Small intestine (tissue), 7 donors: ENCODE measurements at regions not wholly inside any gene's neighbourhood (a gene's known extent, or its start where the extent isn't known, plus 50 kb on each side); places are given as distances from the start of the nearest gene placed in this dataset.
"Not testable (repeated sequence)": the region's sequence is repeated elsewhere in the genome, so short reads cannot be mapped to it uniquely, and the experiment has no call there.

ENCODE experiments used
- DNase-seq, 2 donors: peaks; one replicate each; pipeline versions ENCODE4 v3.0.0 to v3.0.0-alpha.2; 2013
- FAIRE-seq: peaks from 2 replicates; lab custom pipeline; 2012; peaks lifted over from hg19 to GRCh38; lab: Jason Lieb, UNC
- H3K27ac ChIP-seq, 3 donors: one replicate each; pipeline ENCODE4 v1.5.1; 2013; ENCODE audit warnings: low read length in 2 of 3, mild to moderate bottlenecking in 2 of 3, control low read depth in 1 of 3, inconsistent platforms in 1 of 3, low read depth in 1 of 3, moderate library complexity in 1 of 3
- H3K27me3 ChIP-seq, 3 donors: one replicate each; pipeline ENCODE4 v1.6.1; 2013; ENCODE audit warnings: low read length in 3 of 3, inconsistent platforms in 1 of 3; ENCODE audit not compliant: control insufficient read depth in 3 of 3, insufficient read depth in 3 of 3
- H3K36me3 ChIP-seq, 3 donors: one replicate each; pipeline ENCODE4 v1.6.1; 2013; ENCODE audit warnings: low read length in 3 of 3, inconsistent platforms in 1 of 3, low read depth in 1 of 3, mild to moderate bottlenecking in 1 of 3, moderate library complexity in 1 of 3; ENCODE audit not compliant: control insufficient read depth in 3 of 3, insufficient read depth in 2 of 3
- H3K4me1 ChIP-seq, 3 donors: one replicate each; pipeline ENCODE4 v1.6.1; 2013; ENCODE audit warnings: low read length in 2 of 3, inconsistent platforms in 1 of 3, low read depth in 1 of 3, mild to moderate bottlenecking in 1 of 3, moderate library complexity in 1 of 3; ENCODE audit not compliant: control insufficient read depth in 3 of 3, insufficient read depth in 2 of 3
- H3K4me3 ChIP-seq, 3 donors: one replicate each; pipeline ENCODE4 v1.5.1; 2013; ENCODE audit warnings: low read length in 3 of 3, control low read depth in 1 of 3, inconsistent platforms in 1 of 3, low read depth in 1 of 3, mild to moderate bottlenecking in 1 of 3, moderate library complexity in 1 of 3
- H3K9me3 ChIP-seq, 2 donors: one replicate each; pipeline ENCODE4 v1.6.1; 2013; ENCODE audit warnings: low read depth in 1 of 2, low read length in 1 of 2; ENCODE audit not compliant: control insufficient read depth in 2 of 2, insufficient read depth in 1 of 2
- WGBS, 3 donors: extraction: QIAGEN DNeasy Blood & Tissue Kit; methylation state at CpG; one replicate each; pipeline ENCODE4 v1.1.7; 2013; 5-methylcytosine and 5-hydroxymethylcytosine counted together
- donor health status: healthy with polysubstance abuse.
- donor health status: control.
- donor health status: control.
- donor health status: Bipolar disorder and iron deficiency.
- donor health status: healthy.

GRCh38 chr13:47892374-47892773, 108.7 kb downstream of the SUCLA2 start:
- Histone ChIP-seq H3K9me3 (no peaks in the 10 kb centered on the region), H3K36me3 (no peaks in the 10 kb centered on the region), H3K27ac (no peak overlapping the region), H3K4me1 (no peaks in the 10 kb centered on the region), H3K27me3 (no peaks in the 10 kb centered on the region), H3K4me3 (no peak overlapping the region)
- WGBS, 3 donors: 73 to 75% (median 74%) methylated on average over 6 of the region's 6 CpGs
- FAIRE-seq (no peak), DNase-seq (no peak)

- H3K36me3 ChIP-seq: no peaks in the 10 kb centered on the region
- H3K27ac ChIP-seq: no peak overlapping the region
- FAIRE-seq (no peak), DNase-seq (no peak)
- H3K4me3 ChIP-seq: no peak overlapping the region
- H3K27me3 ChIP-seq: no peaks in the 10 kb centered on the region
- H3K4me1 ChIP-seq: no peaks in the 10 kb centered on the region
- H3K9me3 ChIP-seq: no peaks in the 10 kb centered on the region
Measured at GRCh38 chr13:47890146-47890814, 110.8 kb downstream of the SUCLA2 start.

- 89 to 95% (median 89%) methylated on average over 4 of the region's 4 CpGs for WGBS, 3 donors
- Histone ChIP-seq H3K27me3 (no peaks in the 10 kb centered on the region), H3K4me1 (no peaks in the 10 kb centered on the region), H3K27ac (no peak overlapping the region), H3K9me3 (no peaks in the 10 kb centered on the region), H3K4me3 (no peak overlapping the region), H3K36me3 (no peaks in the 10 kb centered on the region)
- FAIRE-seq (no peak), DNase-seq (no peak)
Measured at GRCh38 chr13:47886314-47886713, 114.8 kb downstream of the SUCLA2 start.

- 83 to 98% (median 91%) methylated on average over 1 of the region's 1 CpG for WGBS, 3 donors
- FAIRE-seq: no peak
- Histone ChIP-seq H3K9me3 (peaks cover 0 to 11% of the 10 kb centered on the region in 2 donors), H3K36me3 (no peaks in the 10 kb centered on the region), H3K4me3 (no peak overlapping the region), H3K4me1 (no peaks in the 10 kb centered on the region), H3K27me3 (no peaks in the 10 kb centered on the region), H3K27ac (no peak overlapping the region)
- no peak for DNase-seq
Measured at GRCh38 chr13:47875201-47875600, 125.9 kb downstream of the SUCLA2 start.

GRCh38 chr13:47873987-47874386, 127.1 kb downstream of the SUCLA2 start:
- not testable (repeated sequence) for H3K36me3 ChIP-seq, H3K27ac ChIP-seq, FAIRE-seq, DNase-seq, H3K4me3 ChIP-seq, H3K4me1 ChIP-seq, H3K27me3 ChIP-seq
- H3K9me3 ChIP-seq: peaks cover 0 to 11% of the 10 kb centered on the region in 2 donors

GRCh38 chr13:47873319-47873718, 127.8 kb downstream of the SUCLA2 start:
- H3K27me3 ChIP-seq, H3K36me3 ChIP-seq, FAIRE-seq, H3K4me1 ChIP-seq, DNase-seq, H3K27ac ChIP-seq, H3K4me3 ChIP-seq: not testable (repeated sequence)
- 8 to 39% (median 33%) methylated on average over 1 of the region's 1 CpG for WGBS, 3 donors
- peaks cover 0 to 11% of the 10 kb centered on the region in 2 donors for H3K9me3 ChIP-seq

GRCh38 chr13:47869776-47870175, 131.3 kb downstream of the SUCLA2 start:
- Histone ChIP-seq H3K27me3 (no peaks in the 10 kb centered on the region), H3K4me3 (no peak overlapping the region), H3K27ac (no peak overlapping the region), H3K36me3 (no peaks in the 10 kb centered on the region), H3K9me3 (peaks cover 0 to 11% of the 10 kb centered on the region in 2 donors), H3K4me1 (no peaks in the 10 kb centered on the region)
- no peak for FAIRE-seq
- no peak for DNase-seq

GRCh38 chr13:47865883-47866282, 135.2 kb downstream of the SUCLA2 start:
- DNase-seq (no peak), FAIRE-seq (no peak)
- no peaks in the 10 kb centered on the region for H3K9me3 ChIP-seq
- no peaks in the 10 kb centered on the region for H3K4me1 ChIP-seq
- no peak overlapping the region for H3K4me3 ChIP-seq
- 50 to 65% (median 51%) methylated on average over 3 of the region's 3 CpGs for WGBS, 3 donors
- H3K27ac ChIP-seq: no peak overlapping the region
- no peaks in the 10 kb centered on the region for H3K36me3 ChIP-seq
- H3K27me3 ChIP-seq: no peaks in the 10 kb centered on the region

GRCh38 chr13:47862841-47863240, 138.2 kb downstream of the SUCLA2 start:
- no peaks in the 10 kb centered on the region for H3K27me3 ChIP-seq
- WGBS, 3 donors: 82 to 95% (median 91%) methylated on average over 3 of the region's 3 CpGs
- no peaks in the 10 kb centered on the region for H3K36me3 ChIP-seq
- DNase-seq (no peak), FAIRE-seq (no peak)
- no peaks in the 10 kb centered on the region for H3K9me3 ChIP-seq
- no peak overlapping the region for H3K27ac ChIP-seq
- H3K4me1 ChIP-seq: no peaks in the 10 kb centered on the region
- H3K4me3 ChIP-seq: no peak overlapping the region
